T-cell (primary cell): ENCODE measurements at regions not wholly inside any gene's neighbourhood (a gene's known extent, or its start where the extent isn't known, plus 50 kb on each side); places are given as distances from the start of the nearest gene placed in this dataset.

ENCODE experiments used
- ATAC-seq, 4 experiments: fragments of 200-7000 bp in 3 of 4; fragments of 150-1000 bp in 1 of 4; cut with Tn5 transposase; replicated peaks in 1 of 4; 1 replicate in 3 of 4; 2 replicates in 1 of 4; pipeline ENCODE4 v1.10.0; 2021; ENCODE audit warnings: moderate library complexity in 3 of 4, mild to moderate bottlenecking in 2 of 4, moderate number of reproducible peaks in 1 of 4
- CTCF ChIA-PET, 2 donors: fragments of 300-600 bp; sonication (Branson Sonifier 250); formaldehyde crosslinking; loops; one replicate each; lab custom pipeline; 2022; ENCODE audit warnings: antibody characterized with exemption in 2 of 2; lab: Charles Lee
- POLR2A ChIA-PET, 2 donors: fragments of 300-600 bp; sonication (Branson Sonifier 250); formaldehyde crosslinking; loops; one replicate each; lab custom pipeline; 2022; ENCODE audit warnings: antibody characterized with exemption in 2 of 2; lab: Charles Lee
- DNase-seq, 35 experiments: peaks; one replicate each; pipeline versions ENCODE4 v3.0.0 to v3.0.0-alpha.2; 2013 to 2023
- H3K27ac ChIP-seq: one replicate; pipeline ENCODE4 v1.5.1; 2013; ENCODE audit warnings: low read length
- H3K27me3 ChIP-seq, 2 experiments: replicated peaks in 1 of 2; 1 replicate in 1 of 2; 2 replicates in 1 of 2; pipeline versions ENCODE4 v1.6.1 to v1.7.0; 2013; ENCODE audit warnings: low read length in 1 of 2, mixed read lengths in 1 of 2; ENCODE audit not compliant: control insufficient read depth in 2 of 2, insufficient read depth in 2 of 2; ENCODE audit errors: extremely low read depth in 1 of 2
- H3K36me3 ChIP-seq, 2 donors: 1 replicate in 1 of 2; 2 replicates in 1 of 2; pipeline versions ENCODE4 v1.6.1 to v1.7.0; 2013; ENCODE audit warnings: low read length in 1 of 2; ENCODE audit not compliant: control insufficient read depth in 2 of 2, insufficient read depth in 1 of 2; ENCODE audit errors: extremely low read depth in 1 of 2
- H3K4me1 ChIP-seq, 2 experiments: 1 replicate in 1 of 2; 2 replicates in 1 of 2; pipeline versions ENCODE4 v1.6.1 to v1.7.0; 2013; ENCODE audit warnings: low read length in 2 of 2, mixed read lengths in 1 of 2; ENCODE audit not compliant: insufficient read depth in 2 of 2, control insufficient read depth in 1 of 2; ENCODE audit errors: extremely low read depth in 1 of 2
- H3K4me3 ChIP-seq, 2 donors: 1 replicate in 1 of 2; 2 replicates in 1 of 2; pipeline versions ENCODE4 v1.5.1 to v1.7.0; 2013; ENCODE audit warnings: mild to moderate bottlenecking in 2 of 2, low read length in 1 of 2, moderate library complexity in 1 of 2; ENCODE audit not compliant: control insufficient read depth in 1 of 2; ENCODE audit errors: extremely low read depth in 1 of 2
- H3K9me3 ChIP-seq: 2 replicates; pipeline ENCODE4 v1.7.0; 2013
- H3K27ac Mint-ChIP-seq, 2 donors: one replicate each; pipeline ENCODE4 v1.8.0; 2020 to 2021; ENCODE audit warnings: mild to moderate bottlenecking in 2 of 2, mixed read lengths in 2 of 2
- H3K27me3 Mint-ChIP-seq, 2 donors: one replicate each; pipeline ENCODE4 v1.8.0; 2021 to 2022; ENCODE audit warnings: mixed read lengths in 2 of 2
- H3K36me3 Mint-ChIP-seq: one replicate; pipeline ENCODE4 v1.8.0; 2021; ENCODE audit warnings: mixed read lengths
- H3K4me1 Mint-ChIP-seq, 3 donors: one replicate each; pipeline ENCODE4 v1.8.0; 2020 to 2022; ENCODE audit warnings: mixed read lengths in 3 of 3, mild to moderate bottlenecking in 1 of 3
- H3K4me3 Mint-ChIP-seq, 3 donors: one replicate each; pipeline ENCODE4 v1.8.0; 2020 to 2022; ENCODE audit warnings: mild to moderate bottlenecking in 3 of 3, mixed read lengths in 3 of 3, moderate library complexity in 3 of 3
- H3K9me3 Mint-ChIP-seq, 3 donors: one replicate each; pipeline ENCODE4 v1.8.0; 2020 to 2022; ENCODE audit warnings: mixed read lengths in 3 of 3
- WGBS: methylation state at CpG from one replicate; pipeline ENCODE4 v1.1.5; 2013; ENCODE audit warnings: missing lambda C conversion rate; ENCODE audit not compliant: insufficient coverage; 5-methylcytosine and 5-hydroxymethylcytosine counted together

DNA sequence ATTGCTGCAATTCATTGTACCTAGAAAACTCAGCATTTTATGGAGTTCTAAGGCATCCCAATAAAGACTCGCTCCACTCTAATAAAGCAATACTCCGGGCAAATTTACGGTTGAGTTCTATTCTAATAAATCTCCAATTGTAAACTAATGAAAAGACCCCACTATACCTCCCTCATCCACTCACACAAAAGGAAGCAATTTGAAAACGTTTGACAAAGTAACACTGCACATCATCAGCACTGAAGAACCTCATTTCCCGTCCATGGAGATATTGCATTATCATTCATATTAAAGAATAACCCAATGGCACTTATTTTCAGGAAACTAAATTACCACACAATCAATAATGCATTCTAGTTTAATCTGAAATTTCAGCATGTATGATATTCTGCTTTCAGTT is 111.0 kb upstream of the LMO3 start:
- ChIA-PET POLR2A (no interaction called here), CTCF (no interaction called here)
- Histone ChIP-seq H3K4me3 (no peak overlapping the region), H3K27me3 (no peaks in the 10 kb centered on the region), H3K9me3 (no peaks in the 10 kb centered on the region), H3K27ac (no peak overlapping the region), H3K4me1 (no peaks in the 10 kb centered on the region), H3K36me3 (no peaks in the 10 kb centered on the region)
- Mint-ChIP-seq H3K36me3 (no peaks in the 10 kb centered on the region), H3K4me3 (no peak overlapping the region), H3K27ac (no peak overlapping the region), H3K27me3 (no peaks in the 10 kb centered on the region), H3K4me1 (no peaks in the 10 kb centered on the region), H3K9me3 (peaks cover 0 to 8% (median 6%) of the 10 kb centered on the region in 3 donors)
- DNase-seq (no peak), ATAC-seq (no peak)
- WGBS = 79% methylated on average over 4 of the region's 5 CpGs

DNA sequence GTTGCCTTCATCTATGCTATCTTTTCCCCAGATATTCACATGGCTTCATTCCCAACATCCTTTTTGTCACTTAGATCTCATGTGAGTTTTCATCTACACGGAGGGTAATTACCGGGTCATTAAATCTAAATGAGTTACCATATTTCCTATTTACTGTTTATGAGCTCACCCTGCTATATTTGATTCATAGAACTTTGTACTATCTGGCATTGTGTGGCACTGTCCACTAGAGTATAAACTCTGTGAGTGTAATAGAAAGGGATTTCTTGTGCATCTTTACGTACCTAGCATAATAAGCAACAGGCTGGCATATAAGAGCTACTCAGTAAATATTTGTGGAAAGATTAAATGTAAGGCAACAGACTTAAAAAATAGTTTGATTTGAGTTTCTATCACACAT is 86.1 kb upstream of the LMO3 start:
- ATAC-seq (no peak), DNase-seq (no peak)
- Histone ChIP-seq H3K36me3 (no peaks in the 10 kb centered on the region), H3K4me3 (no peak overlapping the region), H3K4me1 (no peaks in the 10 kb centered on the region), H3K27me3 (no peaks in the 10 kb centered on the region), H3K9me3 (no peaks in the 10 kb centered on the region), H3K27ac (no peak overlapping the region)
- Mint-ChIP-seq H3K9me3 (peaks cover 20 to 33% (median 21%) of the 10 kb centered on the region in 3 donors), H3K4me3 (no peak overlapping the region), H3K27ac (no peak overlapping the region), H3K27me3 (no peaks in the 10 kb centered on the region), H3K36me3 (no peaks in the 10 kb centered on the region), H3K4me1 (no peaks in the 10 kb centered on the region)
- ChIA-PET POLR2A (interaction anchor here in 1 of 2 donors (0.6 kb wide), 1 partner anchor 173 kb away, joined by 4 read pairs; no protein-coding TSS in a partner anchor), CTCF (no interaction called here)
- WGBS = 100% methylated on average over 2 of the region's 3 CpGs

DNA sequence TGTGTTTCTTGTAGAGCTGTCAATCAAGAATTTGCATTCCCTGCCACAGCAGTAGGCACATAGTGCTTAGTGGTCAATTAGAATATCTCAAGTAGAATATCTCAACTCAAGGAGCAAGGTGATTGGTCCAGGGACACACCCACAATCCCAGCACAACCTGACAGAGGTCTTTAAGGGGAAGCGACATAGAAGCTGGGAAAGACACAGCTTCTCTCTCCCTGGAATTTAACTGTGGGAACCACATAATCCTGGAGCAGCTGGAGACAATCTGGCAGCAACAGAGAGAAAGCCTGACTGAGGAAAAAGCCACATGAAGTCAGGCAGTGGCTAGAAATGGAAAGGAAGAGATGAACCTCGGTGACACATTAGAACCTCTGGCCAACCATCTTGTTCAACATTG is 85.7 kb upstream of the LMO3 start:
- 80% methylated on average over 1 of the region's 2 CpGs for WGBS
- H3K4me3 Mint-ChIP-seq = no peak overlapping the region
- no peak for DNase-seq
- ATAC-seq = no peak
- no peak overlapping the region for H3K27ac Mint-ChIP-seq
- no peaks in the 10 kb centered on the region for H3K4me1 Mint-ChIP-seq
- no peaks in the 10 kb centered on the region for H3K36me3 Mint-ChIP-seq
- Histone ChIP-seq H3K27ac (no peak overlapping the region), H3K4me1 (no peaks in the 10 kb centered on the region), H3K27me3 (no peaks in the 10 kb centered on the region), H3K4me3 (no peak overlapping the region), H3K9me3 (no peaks in the 10 kb centered on the region), H3K36me3 (no peaks in the 10 kb centered on the region)
- POLR2A ChIA-PET = no interaction called here
- H3K9me3 Mint-ChIP-seq = peaks cover 19 to 28% (median 21%) of the 10 kb centered on the region in 3 donors
- CTCF ChIA-PET = no interaction called here
- no peaks in the 10 kb centered on the region for H3K27me3 Mint-ChIP-seq

DNA sequence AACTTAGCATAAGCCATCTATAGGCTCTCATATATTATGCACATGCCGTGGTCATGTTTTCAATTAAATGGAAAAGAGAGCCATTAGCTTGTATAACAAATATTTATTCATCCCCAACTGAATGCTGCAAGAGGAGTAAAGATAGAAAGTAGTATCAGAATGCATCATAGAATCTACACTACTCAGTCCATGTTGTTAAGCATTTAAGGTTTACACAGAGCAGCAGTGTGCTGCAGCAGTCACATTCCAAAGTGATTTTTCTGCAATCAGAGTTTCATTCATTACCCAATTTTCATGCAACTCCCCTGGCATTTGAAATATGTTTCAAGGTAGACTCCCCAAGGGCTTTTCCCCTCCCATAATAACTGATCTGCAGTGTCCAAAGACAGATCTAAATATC is 82.2 kb upstream of the LMO3 start:
- ChIA-PET CTCF (no interaction called here), POLR2A (no interaction called here)
- H3K27ac Mint-ChIP-seq = no peak overlapping the region
- no peaks in the 10 kb centered on the region for H3K4me1 Mint-ChIP-seq
- WGBS = no CpG with 5 or more reads among the region's 1 CpG
- no peaks in the 10 kb centered on the region for H3K27me3 Mint-ChIP-seq
- Histone ChIP-seq H3K27ac (no peak overlapping the region), H3K4me3 (no peak overlapping the region), H3K4me1 (no peaks in the 10 kb centered on the region), H3K9me3 (no peaks in the 10 kb centered on the region), H3K36me3 (no peaks in the 10 kb centered on the region), H3K27me3 (no peaks in the 10 kb centered on the region)
- DNase-seq = no peak
- no peak for ATAC-seq
- no peaks in the 10 kb centered on the region for H3K36me3 Mint-ChIP-seq
- H3K4me3 Mint-ChIP-seq = no peak overlapping the region
- peaks cover 10 to 27% (median 24%) of the 10 kb centered on the region in 3 donors for H3K9me3 Mint-ChIP-seq

DNA sequence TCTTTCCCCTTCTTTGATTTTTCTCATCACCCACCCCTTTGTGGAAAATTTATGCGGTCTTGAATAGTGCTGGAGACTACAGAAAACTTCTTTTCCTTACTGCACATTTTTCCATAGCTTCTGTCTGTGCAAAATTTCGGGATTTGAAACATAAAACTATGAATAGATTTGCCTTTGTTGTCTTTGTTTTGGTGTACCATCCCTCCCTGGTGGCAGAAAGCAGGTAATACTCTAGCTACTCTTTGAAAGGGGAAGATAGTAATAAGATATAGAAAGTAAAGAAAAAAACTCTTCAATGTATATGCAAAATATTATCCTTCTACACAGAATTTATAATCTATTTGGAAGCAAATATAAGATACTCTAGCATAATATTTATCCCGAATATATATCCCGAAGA is 79.1 kb upstream of the LMO3 start:
- H3K36me3 ChIP-seq = no peaks in the 10 kb centered on the region
- WGBS = no CpG with 5 or more reads among the region's 4 CpGs
- H3K27ac Mint-ChIP-seq = no peak overlapping the region
- no peaks in the 10 kb centered on the region for H3K36me3 Mint-ChIP-seq
- no peak overlapping the region for H3K4me3 Mint-ChIP-seq
- no peak overlapping the region for H3K4me3 ChIP-seq
- H3K27ac ChIP-seq = no peak overlapping the region
- ChIA-PET CTCF (no interaction called here), POLR2A (no interaction called here)
- H3K27me3 ChIP-seq = no peaks in the 10 kb centered on the region
- H3K27me3 Mint-ChIP-seq = no peaks in the 10 kb centered on the region
- ATAC-seq = no peak
- H3K9me3 ChIP-seq = no peaks in the 10 kb centered on the region
- H3K4me1 Mint-ChIP-seq = no peaks in the 10 kb centered on the region
- peaks cover 6 to 24% (median 21%) of the 10 kb centered on the region in 3 donors for H3K9me3 Mint-ChIP-seq
- no peaks in the 10 kb centered on the region for H3K4me1 ChIP-seq
- no peak for DNase-seq

DNA sequence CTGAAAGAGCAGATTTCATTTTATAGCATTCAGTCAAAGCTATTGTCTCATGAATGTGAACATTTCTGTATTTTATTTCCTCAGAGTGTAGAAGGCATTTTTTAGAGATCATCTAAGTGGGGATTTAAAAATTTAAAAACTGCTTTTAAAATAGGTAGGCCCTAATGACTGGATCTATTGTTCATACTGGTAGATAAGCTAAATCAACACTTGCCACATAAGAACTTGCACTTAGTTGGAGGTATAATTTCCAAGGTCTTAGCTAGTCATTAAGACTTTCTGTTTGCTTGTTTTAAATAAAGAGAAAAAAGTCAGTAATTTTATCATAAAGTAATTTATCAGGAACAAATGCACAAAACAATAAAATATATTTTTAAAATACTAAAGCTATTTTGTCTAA is 75.2 kb upstream of the LMO3 start:
- no peaks in the 10 kb centered on the region for H3K4me1 Mint-ChIP-seq
- Histone ChIP-seq H3K36me3 (no peaks in the 10 kb centered on the region), H3K27me3 (no peaks in the 10 kb centered on the region), H3K9me3 (no peaks in the 10 kb centered on the region), H3K27ac (no peak overlapping the region), H3K4me3 (no peak overlapping the region), H3K4me1 (no peaks in the 10 kb centered on the region)
- H3K27me3 Mint-ChIP-seq = no peaks in the 10 kb centered on the region
- no peak overlapping the region for H3K4me3 Mint-ChIP-seq
- ATAC-seq (no peak), DNase-seq (no peak)
- no peaks in the 10 kb centered on the region for H3K36me3 Mint-ChIP-seq
- H3K9me3 Mint-ChIP-seq = peaks cover 0 to 29% (median 22%) of the 10 kb centered on the region in 3 donors
- CTCF ChIA-PET = interaction anchor here in 1 of 2 donors (0.7 kb wide), 1 partner anchor 79 kb away, joined by 3 read pairs; no protein-coding TSS in a partner anchor
- H3K27ac Mint-ChIP-seq = no peak overlapping the region
- POLR2A ChIA-PET = no interaction called here

DNA sequence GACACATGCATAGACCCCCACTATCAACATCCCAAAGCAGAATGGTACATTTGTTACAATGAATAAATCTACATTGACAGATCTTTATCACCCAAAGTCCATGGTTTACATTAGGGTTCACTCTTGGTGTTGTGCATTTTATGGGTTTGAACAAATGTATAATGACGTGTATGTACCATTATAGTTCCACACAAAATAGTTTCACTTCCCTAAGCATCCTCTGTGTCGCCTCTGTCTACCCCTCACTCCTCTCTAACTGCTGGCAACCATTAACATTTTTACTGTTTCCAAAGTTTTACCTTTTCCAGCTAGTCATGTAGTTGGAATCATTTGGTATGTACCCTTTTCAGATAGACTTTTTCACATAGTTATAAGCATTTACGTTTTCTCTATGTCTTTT is 69.5 kb upstream of the LMO3 start:
- no peaks in the 10 kb centered on the region for H3K36me3 Mint-ChIP-seq
- WGBS = no CpG with 5 or more reads among the region's 3 CpGs
- ChIA-PET POLR2A (no interaction called here), CTCF (interaction anchor here in 1 of 2 donors (0.5 kb wide), 1 partner anchor 404 kb away, joined by 3 read pairs; no protein-coding TSS in a partner anchor)
- H3K36me3 ChIP-seq = no peaks in the 10 kb centered on the region
- H3K9me3 Mint-ChIP-seq = peaks cover 5 to 19% (median 12%) of the 10 kb centered on the region in 3 donors
- H3K27ac ChIP-seq = no peak overlapping the region
- H3K27ac Mint-ChIP-seq = no peak overlapping the region
- no peak for DNase-seq
- no peaks in the 10 kb centered on the region for H3K9me3 ChIP-seq
- no peak for ATAC-seq
- no peaks in the 10 kb centered on the region for H3K27me3 Mint-ChIP-seq
- no peak overlapping the region for H3K4me3 ChIP-seq
- no peak overlapping the region for H3K4me3 Mint-ChIP-seq
- H3K4me1 ChIP-seq = no peaks in the 10 kb centered on the region
- H3K4me1 Mint-ChIP-seq = no peaks in the 10 kb centered on the region
- H3K27me3 ChIP-seq = no peaks in the 10 kb centered on the region
